HCT116 (cell line): ENCODE measurements at regions not wholly inside any gene's neighbourhood (a gene's known extent, or its start where the extent isn't known, plus 50 kb on each side); places are given as distances from the start of the nearest gene placed in this dataset.

Experiments
- ATAC-seq: fragments of 200-7000 bp; cut with Tn5 transposase; 2 replicates; pipeline ENCODE4 v1.9.1; 2020; ENCODE audit warnings: mild to moderate bottlenecking, moderate library complexity
- BruUV-seq: library from RNA; stranded (reverse); fragments of 400-500 nt; replicated peaks from 2 replicates; lab custom pipeline; 2021; lab: Mats Ljungman, UMichigan
- CTCF ChIA-PET: fragments of 300-600 bp; sonication (Branson Sonifier 250); formaldehyde crosslinking; loops from one replicate; lab custom pipeline; 2021; ENCODE audit warnings: antibody characterized with exemption; lab: Charles Lee
- POLR2A ChIA-PET: fragments of 300-600, 350-600 bp; sonication (Branson Sonifier 250); formaldehyde crosslinking; loops from one replicate; lab custom pipeline; 2021; ENCODE audit warnings: antibody characterized with exemption; lab: Charles Lee
- RAD21 ChIA-PET, 2 experiments: fragments of 300-600 bp; sonication (Branson Sonifier 250); formaldehyde crosslinking; loops; one replicate each; lab custom pipeline; 2023; ENCODE audit warnings: low total read pairs in 2 of 2; ENCODE audit not compliant: uncharacterized antibody in 2 of 2, unreplicated experiment in 2 of 2, low non-redundant PET in 1 of 2; lab: Charles Lee
- DNase-seq: peaks from one replicate; pipeline ENCODE4 v3.0.0-alpha.2; 2010; ENCODE audit warnings: low read depth, low spot score
- H2AFZ ChIP-seq: fragments of 200-600 bp; shearing (Covaris generic), sonication (generic); 2 replicates; pipeline ENCODE4 v1.6.1; 2017; ENCODE audit warnings: low read depth, mixed run types, mixed read lengths, antibody characterized with exemption, low read length; ENCODE audit not compliant: poor library complexity, severe bottlenecking
- H3K27ac ChIP-seq: 2 replicates; pipeline ENCODE4 v1.5.1; 2012; ENCODE audit warnings: low read depth, low read length
- H3K27me3 ChIP-seq: fragments of 200-600 bp; sonication (generic); 2 replicates; pipeline ENCODE4 v1.6.1; 2016; ENCODE audit warnings: mixed run types, low read length, mixed read lengths; ENCODE audit not compliant: insufficient read depth
- H3K36me3 ChIP-seq, 2 experiments: fragments of 200-500 bp in 1 of 2; fragments of 200-600 bp in 1 of 2; sonication (Bioruptor generic) in 1 of 2; sonication (generic) in 1 of 2; 2 replicates each; pipeline versions ENCODE4 v1.5.1 to v1.6.1; 2014 to 2016; ENCODE audit warnings: low read length in 2 of 2, inconsistent platforms in 1 of 2, mixed read lengths in 1 of 2, mixed run types in 1 of 2; ENCODE audit not compliant: insufficient read depth in 2 of 2, control insufficient read depth in 1 of 2
- H3K4me1 ChIP-seq, 2 experiments: fragments of 200-600 bp in 1 of 2; sonication (generic) in 1 of 2; 2 replicates each; pipeline versions ENCODE4 v1.5.1 to v1.6.1; 2012 to 2017; ENCODE audit warnings: low read length in 2 of 2, inconsistent platforms in 1 of 2, mild to moderate bottlenecking in 1 of 2, mixed read lengths in 1 of 2, mixed run types in 1 of 2, moderate library complexity in 1 of 2; ENCODE audit not compliant: insufficient read depth in 2 of 2, control insufficient read depth in 1 of 2
- H3K4me2 ChIP-seq: fragments of 200-600 bp; sonication (generic); 2 replicates; pipeline ENCODE4 v1.6.1; 2017; ENCODE audit warnings: mixed run types, low read length, mixed read lengths
- H3K4me3 ChIP-seq, 2 experiments: fragments of 200-600 bp in 1 of 2; sonication (generic) in 1 of 2; replicated peaks in 1 of 2; 2 replicates each; pipeline ENCODE4 v1.5.1; 2011 to 2016; ENCODE audit warnings: low read length in 2 of 2, control low read depth in 1 of 2, low read depth in 1 of 2, mild to moderate bottlenecking in 1 of 2, mixed read lengths in 1 of 2, mixed run types in 1 of 2
- H3K79me2 ChIP-seq: fragments of 200-600 bp; sonication (generic); 2 replicates; pipeline ENCODE4 v1.6.1; 2017; ENCODE audit warnings: mild to moderate bottlenecking, mixed run types, low read length, moderate library complexity, mixed read lengths; ENCODE audit not compliant: insufficient read depth
- H3K9ac ChIP-seq: fragments of 200-600 bp; sonication (generic); 2 replicates; pipeline ENCODE4 v1.6.1; 2016; ENCODE audit warnings: low read length, mixed read lengths
- H3K9me2 ChIP-seq: fragments of 200-600 bp; sonication (generic), shearing (Covaris generic); 2 replicates; pipeline ENCODE4 v1.6.1; 2017; ENCODE audit warnings: mixed run types, mild to moderate bottlenecking, moderate library complexity; ENCODE audit not compliant: insufficient read depth
- H3K9me3 ChIP-seq, 2 experiments: fragments of 200-500 bp in 1 of 2; fragments of 200-600 bp in 1 of 2; sonication (Bioruptor generic) in 1 of 2; sonication (generic) in 1 of 2; 2 replicates each; pipeline ENCODE4 v1.6.1; 2014 to 2017; ENCODE audit warnings: low read length in 2 of 2, mixed read lengths in 2 of 2, inconsistent platforms in 1 of 2, low read depth in 1 of 2, mild to moderate bottlenecking in 1 of 2, mixed run types in 1 of 2, moderate library complexity in 1 of 2; ENCODE audit not compliant: control insufficient read depth in 1 of 2, insufficient read depth in 1 of 2
- H4K20me1 ChIP-seq: fragments of 200-600 bp; sonication (generic), shearing (Covaris generic); 2 replicates; pipeline ENCODE4 v1.6.1; 2017; ENCODE audit warnings: mixed run types, mild to moderate bottlenecking, moderate library complexity; ENCODE audit not compliant: insufficient read depth
- ATF3 ChIP-seq: IDR thresholded peaks from 2 replicates; pipeline ENCODE4 v1.6.1; 2012
- EGR1 ChIP-seq: IDR thresholded peaks from 2 replicates; pipeline ENCODE4 v1.6.1; 2012; ENCODE audit warnings: low read depth
- ELF1 ChIP-seq: IDR thresholded peaks from 2 replicates; pipeline ENCODE4 v1.6.1; 2012; ENCODE audit warnings: low read depth, borderline replicate concordance
- EZH2phosphoT487 ChIP-seq: fragments of 200-600 bp; IDR thresholded peaks from 2 replicates; pipeline ENCODE4 v1.6.1; 2018; ENCODE audit warnings: antibody characterized with exemption, borderline replicate concordance
- JUND ChIP-seq: IDR thresholded peaks from 2 replicates; pipeline ENCODE4 v1.6.1; 2012
- RAD21 ChIP-seq: IDR thresholded peaks from 2 replicates; pipeline ENCODE4 v1.6.1; 2012; ENCODE audit warnings: low read depth, mild to moderate bottlenecking
- SIN3A ChIP-seq: IDR thresholded peaks from 2 replicates; pipeline ENCODE4 v1.6.1; 2012; ENCODE audit warnings: low read depth
- YY1 ChIP-seq: IDR thresholded peaks from 2 replicates; pipeline ENCODE4 v1.6.1; 2011; ENCODE audit warnings: low read length, low read depth, moderate library complexity, mild to moderate bottlenecking; ENCODE audit not compliant: insufficient replicate concordance; ENCODE audit errors: extremely low read depth
- ZBTB33 ChIP-seq: IDR thresholded peaks from 2 replicates; pipeline ENCODE4 v1.6.1; 2011; ENCODE audit warnings: mild to moderate bottlenecking, low read length, moderate library complexity; ENCODE audit not compliant: insufficient replicate concordance; ENCODE audit errors: extremely low read depth
- ZFX ChIP-seq: fragments of 450-650 bp; IDR thresholded peaks from 2 replicates; pipeline ENCODE4 v1.6.1; 2017
- ZNF274 ChIP-seq: fragments of 200-500 bp; sonication (Bioruptor generic); IDR thresholded peaks from 2 replicates; pipeline ENCODE4 v1.6.1; 2014; ENCODE audit warnings: mild to moderate bottlenecking, low read depth, low read length, inconsistent platforms
- intact Hi-C: fragments of 100-400 bp; cut with micrococcal nuclease; formaldehyde crosslinking; loops from 2 replicates; pipeline ENCODE4 v1.10.0; 2022

- Histone ChIP-seq H3K27ac (no peak overlapping the region), H3K4me1 (no peaks in the 10 kb centered on the region), H2AFZ (no peak overlapping the region), H3K36me3 (no peaks in the 10 kb centered on the region), H3K4me3 (no peak overlapping the region), H4K20me1 (no peaks in the 10 kb centered on the region), H3K9me3 (no peaks in the 10 kb centered on the region), H3K27me3 (no peaks in the 10 kb centered on the region), H3K9me2 (no peaks in the 10 kb centered on the region), H3K79me2 (no peaks in the 10 kb centered on the region), H3K9ac (no peak overlapping the region), H3K4me2 (no peak overlapping the region)
- DNase-seq, result no peak
- intact Hi-C loops, result no loop called here
- POLR2A ChIA-PET, result no interaction called here
- TF ChIP-seq ZFX (no peak), ZNF274 (no peak), YY1 (no peak), EGR1 (no peak), SIN3A (no peak), ATF3 (no peak), ELF1 (no peak), RAD21 (no peak), EZH2phosphoT487 (no peak), JUND (no peak), ZBTB33 (no peak)
- no TSS peak for BruUV-seq
- no peak for ATAC-seq
- RAD21 ChIA-PET, result no interaction called here
- CTCF ChIA-PET, result no interaction called here
These were observed 66.5 kb upstream of the GPR149 start for GRCh38 chr3:154496540-154496939.
